Breast epithelium (tissue), 4 donors: ENCODE measurements at regions not wholly inside any gene's neighbourhood (a gene's known extent, or its start where the extent isn't known, plus 50 kb on each side); places are given as distances from the start of the nearest gene placed in this dataset.

Experiments used
- DNase-seq, 2 donors: peaks; one replicate each; pipeline ENCODE4 v3.0.0-alpha.2; 2019; ENCODE audit warnings: low spot score in 2 of 2
- H3K27ac ChIP-seq, 2 donors: fragments of 200-600 bp; sonication (generic) in 1 of 2; one replicate each; pipeline ENCODE4 v1.5.1; 2016 to 2019; ENCODE audit warnings: mild to moderate bottlenecking in 1 of 2
- H3K27me3 ChIP-seq, 2 donors: fragments of 200-600 bp; sonication (generic) in 1 of 2; one replicate each; pipeline versions ENCODE4 v1.5.1 to v1.6.0; 2017 to 2019; ENCODE audit warnings: control low read depth in 1 of 2, mild to moderate bottlenecking in 1 of 2
- H3K36me3 ChIP-seq: fragments of 200-600 bp; one replicate; pipeline ENCODE4 v1.5.1; 2019
- H3K4me1 ChIP-seq, 2 donors: fragments of 200-600 bp; sonication (generic); one replicate each; pipeline ENCODE4 v1.5.1; 2016 to 2019; ENCODE audit warnings: control low read depth in 1 of 2
- H3K4me3 ChIP-seq, 3 donors: fragments of 200-600 bp; sonication (generic); 1 replicate in 2 of 3; 2 replicates in 1 of 3; pipeline ENCODE4 v1.5.1; 2016 to 2019; ENCODE audit warnings: mild to moderate bottlenecking in 3 of 3, moderate library complexity in 2 of 3
- H3K9me3 ChIP-seq, 2 donors: fragments of 200-600 bp; sonication (generic) in 1 of 2; one replicate each; pipeline ENCODE4 v1.5.1; 2016 to 2019; ENCODE audit warnings: control low read depth in 1 of 2
- CTCF ChIP-seq, 3 donors: fragments of 450-650 bp; IDR thresholded peaks; one replicate each; pipeline ENCODE4 v1.5.1; 2016 to 2017; ENCODE audit warnings: antibody characterized with exemption in 3 of 3, mild to moderate bottlenecking in 3 of 3, moderate library complexity in 3 of 3
- POLR2A ChIP-seq: fragments of 450-650 bp; IDR thresholded peaks from one replicate; pipeline ENCODE4 v1.6.1; 2016; ENCODE audit warnings: antibody characterized with exemption, mild to moderate bottlenecking, moderate library complexity
- POLR2AphosphoS5 ChIP-seq, 3 donors: sonication (generic); formaldehyde crosslinking; IDR thresholded peaks; one replicate each; pipeline ENCODE4 v1.6.1; 2017; ENCODE audit warnings: antibody characterized with exemption in 3 of 3
- intact Hi-C: fragments of 100-400 bp; cut with DNase I; formaldehyde crosslinking; loops from one replicate; pipeline ENCODE4 v1.15.1; 2023; ENCODE audit warnings: low total_unique reads

- H3K4me3 ChIP-seq = no peak overlapping the region
- no peaks in the 10 kb centered on the region for H3K4me1 ChIP-seq
- no peak for DNase-seq
- no peak for TF ChIP-seq POLR2A
- TF ChIP-seq POLR2AphosphoS5 (IDR thresholded peaks at IDR 0.05) = no peak
- TF ChIP-seq CTCF (IDR thresholded peaks at IDR 0.05) = no peak
- peaks cover 0 to 4% of the 10 kb centered on the region in 2 donors for H3K9me3 ChIP-seq
- no peaks in the 10 kb centered on the region for H3K27me3 ChIP-seq
- no peaks in the 10 kb centered on the region for H3K36me3 ChIP-seq
- intact Hi-C loops = no loop called here
- H3K27ac ChIP-seq = no peak overlapping the region
These were observed 556.8 kb downstream of the GABRG1 start for GRCh38 chr4:45566896-45567603.

GRCh38 chr4:45554423-45554822 lies 569.4 kb downstream of the GABRG1 start:
- Histone ChIP-seq H3K36me3 (peaks cover 4% of the 10 kb centered on the region), H3K27ac (no peak overlapping the region), H3K4me1 (no peaks in the 10 kb centered on the region), H3K9me3 (no peaks in the 10 kb centered on the region), H3K27me3 (no peaks in the 10 kb centered on the region), H3K4me3 (no peak overlapping the region)
- TF ChIP-seq CTCF (IDR thresholded peaks at IDR 0.05) (no peak), POLR2A (no peak)
- intact Hi-C loops = no loop called here
- no peak for DNase-seq

GRCh38 chr4:45550766-45551366 lies 573.0 kb downstream of the GABRG1 start:
- no peak for DNase-seq
- Histone ChIP-seq H3K4me3 (no peak overlapping the region), H3K27me3 (no peaks in the 10 kb centered on the region), H3K27ac (no peak overlapping the region), H3K4me1 (no peaks in the 10 kb centered on the region), H3K36me3 (peaks cover 4% of the 10 kb centered on the region), H3K9me3 (no peaks in the 10 kb centered on the region)
- intact Hi-C loops = no loop called here
- TF ChIP-seq POLR2AphosphoS5 (IDR thresholded peaks at IDR 0.05) = no peak
- no peak for TF ChIP-seq POLR2A
- no peak for TF ChIP-seq CTCF (IDR thresholded peaks at IDR 0.05)

- Histone ChIP-seq H3K4me1 (no peaks in the 10 kb centered on the region), H3K36me3 (no peaks in the 10 kb centered on the region), H3K9me3 (peaks cover 0 to 5% of the 10 kb centered on the region in 2 donors), H3K4me3 (no peak overlapping the region), H3K27ac (no peak overlapping the region), H3K27me3 (no peaks in the 10 kb centered on the region)
- TF ChIP-seq CTCF (IDR thresholded peaks at IDR 0.05) = no peak
- TF ChIP-seq POLR2AphosphoS5 (IDR thresholded peaks at IDR 0.05) = no peak
- TF ChIP-seq POLR2A = no peak
- intact Hi-C loops = no loop called here
- DNase-seq = no peak
These were observed 584.6 kb downstream of the GABRG1 start for GRCh38 chr4:45539142-45539814.

GRCh38 chr4:45530498-45530897 lies 593.4 kb downstream of the GABRG1 start:
- TF ChIP-seq CTCF (IDR thresholded peaks at IDR 0.05) (no peak), POLR2A (no peak), POLR2AphosphoS5 (IDR thresholded peaks at IDR 0.05) (no peak)
- no peaks in the 10 kb centered on the region for H3K36me3 ChIP-seq
- no peaks in the 10 kb centered on the region for H3K27me3 ChIP-seq
- no peak overlapping the region for H3K27ac ChIP-seq
- no peaks in the 10 kb centered on the region for H3K4me1 ChIP-seq
- peaks cover 4 to 9% of the 10 kb centered on the region in 2 donors for H3K9me3 ChIP-seq
- intact Hi-C loops = no loop called here
- H3K4me3 ChIP-seq = no peak overlapping the region
- no peak for DNase-seq
